ENCODE measurements at regions not wholly inside any gene's neighbourhood (a gene's known extent, or its start where the extent isn't known, plus 50 kb on each side); places are given as distances from the start of the nearest gene placed in this dataset.

GRCh38 chr2:2668681-2669265, 337.7 kb upstream of the MYT1L start:
- Histone ChIP-seq H3K4me3 (no peak overlapping the region), H3K36me3 (replicated peaks in 1 of 2) (no peaks in the 10 kb centered on the region), H3K27ac (no peak overlapping the region), H3K27me3 (no peaks in the 10 kb centered on the region), H3K4me1 (replicated peaks in 1 of 2) (peaks cover 0 to 12% of the 10 kb centered on the region in 2 donors), H3K9me3 (replicated peaks in 1 of 3) (no peaks in the 10 kb centered on the region)
- 87 to 94% (median 91%) methylated on average over 7 to 21 of the region's 21 CpGs for WGBS, 4 donors
- no peak for TF ChIP-seq POLR2A (IDR thresholded peaks at IDR 0.05)
- no peak for TF ChIP-seq CTCF (IDR thresholded peaks at IDR 0.05)
- intact Hi-C loops (cut with DNase I): no loop called here
- DNase-seq: no peak

GRCh38 chr2:2667690-2668089, 336.6 kb upstream of the MYT1L start:
- Histone ChIP-seq H3K4me3 (no peak overlapping the region), H3K9me3 (replicated peaks in 1 of 3) (no peaks in the 10 kb centered on the region), H3K4me1 (replicated peaks in 1 of 2) (peaks cover 0 to 12% of the 10 kb centered on the region in 2 donors), H3K27ac (no peak overlapping the region), H3K36me3 (replicated peaks in 1 of 2) (no peaks in the 10 kb centered on the region), H3K27me3 (no peaks in the 10 kb centered on the region)
- DNase-seq: no peak
- TF ChIP-seq CTCF (IDR thresholded peaks at IDR 0.05): no peak
- no peak for TF ChIP-seq POLR2A (IDR thresholded peaks at IDR 0.05)
- 83 to 90% (median 89%) methylated on average over 3 to 4 of the region's 4 CpGs for WGBS, 4 donors
- intact Hi-C loops (cut with DNase I): no loop called here

GRCh38 chr2:2665834-2666133, 334.7 kb upstream of the MYT1L start:
- no peak for DNase-seq
- H3K27ac ChIP-seq: peak overlapping the region in 4 of 5 donors; percentile 29 to 88 (median 83)
- TF ChIP-seq POLR2A (IDR thresholded peaks at IDR 0.05) (no peak), CTCF (IDR thresholded peaks at IDR 0.05) (no peak)
- H3K36me3 ChIP-seq (replicated peaks in 1 of 2): no peaks in the 10 kb centered on the region
- no peak overlapping the region for H3K4me3 ChIP-seq
- H3K9me3 ChIP-seq (replicated peaks in 1 of 3): no peaks in the 10 kb centered on the region
- no peaks in the 10 kb centered on the region for H3K27me3 ChIP-seq
- WGBS, 4 donors: 79 to 91% (median 81%) methylated on average over 12 of the region's 12 CpGs
- H3K4me1 ChIP-seq (replicated peaks in 1 of 2): peaks cover 0 to 20% of the 10 kb centered on the region in 2 donors
- intact Hi-C loops (cut with DNase I): no loop called here

GRCh38 chr2:2664989-2665833, 334.1 kb upstream of the MYT1L start:
- Histone ChIP-seq H3K27me3 (no peaks in the 10 kb centered on the region), H3K36me3 (replicated peaks in 1 of 2) (no peaks in the 10 kb centered on the region), H3K9me3 (replicated peaks in 1 of 3) (no peaks in the 10 kb centered on the region), H3K4me3 (no peak overlapping the region), H3K4me1 (replicated peaks in 1 of 2) (peaks cover 0 to 20% of the 10 kb centered on the region in 2 donors), H3K27ac (peak overlapping the region in 4 of 5 donors; percentile 29 to 88 (median 83))
- DNase-seq: peak; percentile 85 to 98 (median 94)
- no peak for TF ChIP-seq CTCF (IDR thresholded peaks at IDR 0.05)
- peak in 1 of 2 donors; percentile 66 for TF ChIP-seq POLR2A (IDR thresholded peaks at IDR 0.05)
- WGBS, 4 donors: 41 to 64% (median 49%) methylated on average over 4 to 28 of the region's 28 CpGs
- intact Hi-C loops (cut with DNase I): no loop called here
